ENCODE measurements at regions not wholly inside any gene's neighbourhood (a gene's known extent, or its start where the extent isn't known, plus 50 kb on each side); places are given as distances from the start of the nearest gene placed in this dataset.
"Not testable (repeated sequence)": the region's sequence is repeated elsewhere in the genome, so short reads cannot be mapped to it uniquely, and the experiment has no call there.

GRCh38 chr9:60969988-60970668 lies 55.9 kb downstream of the SPATA31A5 start:
- H3K27me3 ChIP-seq; H3K36me3 ChIP-seq; H3K4me1 ChIP-seq; intact Hi-C loops (cut with DNase I); H3K27ac ChIP-seq; H3K9me3 ChIP-seq; DNase-seq; H3K4me3 ChIP-seq: not testable (repeated sequence)
- peak in 3 of 4 donors; percentile 52 to 73 (median 72) for ATAC-seq
- WGBS, 4 donors = no CpG with 5 or more reads among the region's 1 CpG

All from heart left ventricle (tissue), 16 donors.